BJ (cell line): ENCODE measurements at regions not wholly inside any gene's neighbourhood (a gene's known extent, or its start where the extent isn't known, plus 50 kb on each side); places are given as distances from the start of the nearest gene placed in this dataset.
A peak's percentile ranks its signal among the peaks of the same experiment; 100 is the strongest.

Source experiments
- CTCF ChIA-PET: fragments of 350-600 bp; formaldehyde crosslinking; extraction: SDS; loops from one replicate; lab custom pipeline; 2021; ENCODE audit warnings: antibody characterized with exemption, inconsistent platforms; lab: Yijun Ruan, JAX
- POLR2A ChIA-PET: fragments of 300-600 bp; sonication (Branson Sonifier 250); formaldehyde crosslinking; extraction: SDS; loops from one replicate; lab custom pipeline; 2021; ENCODE audit warnings: antibody characterized with exemption; lab: Charles Lee
- DNase-seq: peaks from one replicate; pipeline ENCODE4 v3.0.0-alpha.2; 2011; ENCODE audit warnings: low read depth
- H3K27me3 ChIP-seq: 2 replicates; pipeline ENCODE4 v1.6.0; 2011; ENCODE audit warnings: low read length; ENCODE audit not compliant: control insufficient read depth, insufficient read depth
- H3K36me3 ChIP-seq: 2 replicates; pipeline ENCODE4 v1.5.1; 2011; ENCODE audit warnings: low read length; ENCODE audit not compliant: control insufficient read depth, insufficient read depth
- H3K4me3 ChIP-seq: 2 replicates; pipeline ENCODE4 v1.5.1; 2011; ENCODE audit warnings: low read depth, mild to moderate bottlenecking, control low read depth, low read length
- CTCF ChIP-seq: IDR thresholded peaks from 2 replicates; pipeline ENCODE4 v1.5.1; 2011; ENCODE audit warnings: low read depth, mild to moderate bottlenecking, control low read depth, inconsistent platforms, low read length, moderate library complexity; ENCODE audit not compliant: insufficient read depth

- H3K4me3 ChIP-seq: no peak overlapping the region
- TF ChIP-seq CTCF: no peak
- H3K36me3 ChIP-seq: no peaks in the 10 kb centered on the region
- CTCF ChIA-PET: no interaction called here
- POLR2A ChIA-PET: no interaction called here
- DNase-seq: no peak
- H3K27me3 ChIP-seq: no peaks in the 10 kb centered on the region
These were observed 481.4 kb downstream of the GBA3 start for GRCh38 chr4:23174179-23174578.

GRCh38 chr4:23171976-23172375 lies 479.2 kb downstream of the GBA3 start:
- POLR2A ChIA-PET: no interaction called here
- DNase-seq: peak; percentile 1

GRCh38 chr4:23169608-23170311 lies 477.0 kb downstream of the GBA3 start:
- ChIA-PET CTCF (no interaction called here), POLR2A (no interaction called here)
- Histone ChIP-seq H3K4me3 (no peak overlapping the region), H3K27me3 (no peaks in the 10 kb centered on the region), H3K36me3 (no peaks in the 10 kb centered on the region)
- TF ChIP-seq CTCF: no peak
- DNase-seq: no peak

More at GRCh38 chr4:23171976-23172375, 479.2 kb downstream of the GBA3 start:
- Histone ChIP-seq H3K27me3 (no peaks in the 10 kb centered on the region), H3K4me3 (no peak overlapping the region), H3K36me3 (no peaks in the 10 kb centered on the region)
- TF ChIP-seq CTCF: no peak
- CTCF ChIA-PET: no interaction called here

GRCh38 chr4:23166919-23167318 lies 474.2 kb downstream of the GBA3 start:
- Histone ChIP-seq H3K27me3 (no peaks in the 10 kb centered on the region), H3K36me3 (no peaks in the 10 kb centered on the region), H3K4me3 (no peak overlapping the region)
- no peak for TF ChIP-seq CTCF
- ChIA-PET POLR2A (no interaction called here), CTCF (no interaction called here)
- DNase-seq: no peak

- H3K36me3 ChIP-seq: no peaks in the 10 kb centered on the region
- POLR2A ChIA-PET: no interaction called here
- DNase-seq: no peak
- TF ChIP-seq CTCF: no peak
- no peaks in the 10 kb centered on the region for H3K27me3 ChIP-seq
- CTCF ChIA-PET: no interaction called here
- no peak overlapping the region for H3K4me3 ChIP-seq
These were observed 473.7 kb downstream of the GBA3 start for GRCh38 chr4:23166407-23166806.
